GM19324 (cell line): ENCODE measurements at regions not wholly inside any gene's neighbourhood (a gene's known extent, or its start where the extent isn't known, plus 50 kb on each side); places are given as distances from the start of the nearest gene placed in this dataset.

ENCODE experiments used
- ATAC-seq: cut with Tn5 transposase; IDR thresholded peaks from one replicate; pipeline ENCODE4 v1.9.1; 2021; ENCODE audit warnings: mild to moderate bottlenecking, moderate library complexity; ENCODE audit not compliant: unreplicated experiment, low FRiP score

DNA sequence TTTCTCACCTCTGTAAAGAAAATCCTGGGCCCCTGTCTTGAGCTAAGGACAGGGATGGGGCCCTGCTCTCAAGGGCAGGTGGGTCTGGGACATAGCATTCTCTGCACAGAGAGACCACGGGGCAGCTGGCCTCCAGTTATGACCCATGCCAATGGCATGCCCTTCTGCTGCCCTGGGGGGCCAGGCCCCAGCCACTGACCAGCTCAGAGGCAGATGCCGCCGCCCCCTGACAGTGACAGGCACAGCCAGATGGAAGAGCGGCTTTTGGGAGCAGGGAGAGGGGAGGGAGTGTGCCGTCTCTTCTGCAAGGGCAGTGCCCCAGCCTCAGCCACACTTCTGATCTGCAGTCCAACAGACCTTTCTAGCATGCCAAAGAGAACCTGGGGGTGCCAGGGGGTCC lies 114.8 kb upstream of the NAV2 start:
- no peak for ATAC-seq

DNA sequence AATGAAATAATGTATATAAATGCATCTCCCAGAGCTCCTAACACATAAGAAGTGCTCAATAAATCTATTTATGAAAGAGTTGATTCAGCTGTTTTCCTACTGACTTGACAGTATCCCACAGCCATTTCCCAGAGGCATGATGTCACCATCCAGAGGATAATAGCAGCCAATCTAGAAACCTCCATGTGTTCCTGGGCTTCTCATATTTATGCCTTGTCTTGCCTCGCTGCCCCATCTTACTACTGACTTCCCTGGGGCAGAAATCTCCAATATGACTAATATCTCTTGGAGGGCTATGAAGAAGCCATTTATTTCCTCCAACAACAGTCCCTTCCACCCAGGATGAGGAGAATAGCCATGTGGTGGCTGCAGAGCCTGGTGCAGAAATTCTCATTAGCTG lies 115.4 kb upstream of the NAV2 start:
- ATAC-seq, result no peak

DNA sequence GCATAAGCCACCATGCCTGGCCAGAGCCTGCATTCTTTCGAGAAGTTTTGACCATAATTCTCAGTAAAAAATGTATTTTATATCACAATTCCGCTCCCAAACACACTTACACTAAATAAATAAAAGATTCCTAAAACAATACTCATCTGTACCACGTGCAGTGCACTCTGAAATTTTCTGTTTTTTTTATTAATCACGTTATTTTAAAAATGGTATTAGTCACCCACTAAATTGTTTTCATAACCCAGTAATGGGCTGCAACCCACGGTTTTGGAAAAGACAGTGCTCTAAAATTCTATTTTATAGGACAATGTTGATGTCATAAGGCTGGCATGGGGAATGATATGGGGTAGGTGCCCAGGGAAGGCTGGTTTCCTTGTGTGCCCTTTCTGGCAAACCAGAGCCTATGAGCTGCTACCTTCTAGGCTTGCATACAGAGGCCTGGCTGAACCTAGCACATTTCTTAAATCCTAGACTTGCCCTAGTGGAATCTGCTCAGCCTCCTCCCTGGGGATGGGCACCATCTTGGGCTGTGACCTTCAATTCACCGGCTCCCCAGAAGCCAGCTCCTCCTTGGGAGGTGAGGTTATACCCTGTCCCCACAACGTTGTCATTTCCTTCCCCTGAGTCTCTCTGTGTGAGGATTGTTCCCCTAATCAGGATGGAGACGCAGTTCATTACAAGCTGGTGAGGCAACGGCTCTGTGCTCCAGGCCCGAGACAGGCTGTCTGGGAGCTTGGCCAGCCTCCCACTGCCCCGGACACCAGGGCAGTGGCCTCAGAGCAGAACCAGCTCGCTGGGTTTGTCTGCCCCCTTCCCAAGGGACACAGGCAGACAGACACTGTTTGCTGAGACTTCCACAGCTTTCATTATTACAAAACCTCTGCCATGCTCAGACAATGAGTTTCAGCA lies 116.5 kb upstream of the NAV2 start:
- ATAC-seq, result no peak

DNA sequence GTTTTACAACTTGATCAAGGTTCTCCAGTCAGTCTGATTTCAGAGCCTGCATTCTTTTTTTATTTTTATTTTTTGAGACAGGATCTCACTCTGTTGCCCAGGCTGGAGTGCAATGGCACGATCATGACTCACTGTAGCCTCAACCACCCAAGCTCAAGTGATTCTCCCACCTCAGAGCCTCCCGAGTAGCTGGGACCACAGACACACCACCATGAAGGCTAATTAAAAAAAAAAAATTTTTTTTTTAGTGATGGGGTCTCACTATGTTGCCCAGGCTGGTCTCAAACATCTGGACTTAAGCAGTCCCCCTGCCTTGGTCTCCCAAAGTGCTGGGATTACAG lies 117.2 kb upstream of the NAV2 start:
- no peak for ATAC-seq

DNA sequence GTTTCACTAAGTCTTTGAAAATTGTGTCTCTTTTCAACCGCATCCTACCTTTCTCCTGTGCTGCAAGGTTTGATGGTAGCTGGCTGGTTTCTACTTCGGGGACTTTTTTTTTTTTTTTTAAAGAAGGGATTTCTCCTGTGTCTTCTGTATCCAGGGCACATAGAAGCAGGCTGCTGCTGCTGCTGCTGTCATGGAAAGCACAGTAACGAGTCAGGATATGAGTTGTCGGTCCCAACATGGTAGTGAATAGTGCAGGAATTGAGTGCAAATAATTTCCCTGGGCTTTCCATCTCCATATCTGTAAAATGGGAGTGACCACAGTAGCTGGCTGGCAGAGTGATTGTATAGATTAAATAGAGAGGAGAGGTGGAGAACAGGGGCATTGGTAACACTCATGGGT lies 118.3 kb upstream of the NAV2 start:
- no peak for ATAC-seq

- ATAC-seq, result no peak
These were observed 119.8 kb upstream of the NAV2 start for GRCh38 chr11:19592842-19593241.

GRCh38 chr11:19589567-19590260 lies 122.9 kb upstream of the NAV2 start:
- ATAC-seq, result no peak

DNA sequence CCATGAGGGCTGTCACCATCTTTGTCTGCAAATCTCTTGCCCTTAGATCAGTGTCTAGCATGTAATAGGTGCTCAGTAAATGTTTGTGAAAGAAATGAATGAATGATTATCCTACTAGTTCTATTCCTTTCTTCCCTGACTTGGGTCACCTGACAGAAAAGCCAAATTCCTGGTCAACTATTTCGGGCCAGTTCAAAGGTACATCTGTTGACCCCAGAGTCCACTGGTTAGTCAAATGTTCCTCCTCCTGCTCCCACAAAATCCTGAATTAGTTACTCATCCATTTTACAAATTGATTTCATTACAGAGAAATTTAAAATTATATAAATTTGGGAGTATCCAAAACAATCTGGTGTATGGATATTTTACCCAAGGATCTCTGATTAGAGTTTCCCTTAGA lies 124.7 kb upstream of the NAV2 start:
- no peak for ATAC-seq

GRCh38 chr11:19580646-19581045 lies 132.0 kb upstream of the NAV2 start:
- no peak for ATAC-seq

DNA sequence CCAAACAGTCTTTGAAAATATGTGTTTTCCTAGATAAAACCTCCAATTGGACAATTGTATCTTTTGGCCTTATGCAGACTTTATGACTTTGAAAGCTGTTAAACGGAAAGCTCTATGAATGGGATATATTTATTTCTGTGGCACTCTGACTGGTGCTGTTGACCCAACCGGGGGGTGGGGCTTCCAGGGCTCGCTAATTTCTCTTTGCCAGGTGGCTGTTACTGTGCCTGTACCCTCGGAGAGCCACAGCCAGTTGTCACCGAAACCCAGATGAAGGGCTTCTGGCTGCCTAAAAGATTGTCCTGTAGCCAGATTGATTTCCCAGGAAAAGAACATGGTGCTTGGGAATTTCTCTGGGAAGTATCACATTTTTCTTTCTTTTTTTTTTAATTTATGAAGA lies 132.7 kb upstream of the NAV2 start:
- ATAC-seq, result no peak

DNA sequence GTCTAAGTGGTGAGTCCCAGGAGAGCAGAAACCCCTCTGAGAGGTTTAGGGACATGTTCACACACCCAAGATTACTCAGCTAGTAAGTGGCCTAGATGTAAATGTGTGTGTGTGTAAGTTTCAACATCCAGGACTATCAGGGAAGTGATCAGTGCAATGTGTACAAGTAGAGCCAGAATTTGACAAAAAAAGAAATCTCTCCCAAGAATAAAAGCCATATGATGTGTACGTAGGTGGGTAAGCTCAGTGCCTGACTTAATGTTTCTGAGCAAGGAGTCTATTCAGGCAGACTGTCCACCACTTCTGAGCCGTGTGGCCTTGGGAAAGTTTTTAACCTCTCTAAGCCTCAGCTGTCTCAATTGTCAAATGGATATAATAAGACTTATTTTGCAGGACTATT lies 133.8 kb upstream of the NAV2 start:
- ATAC-seq, result no peak

DNA sequence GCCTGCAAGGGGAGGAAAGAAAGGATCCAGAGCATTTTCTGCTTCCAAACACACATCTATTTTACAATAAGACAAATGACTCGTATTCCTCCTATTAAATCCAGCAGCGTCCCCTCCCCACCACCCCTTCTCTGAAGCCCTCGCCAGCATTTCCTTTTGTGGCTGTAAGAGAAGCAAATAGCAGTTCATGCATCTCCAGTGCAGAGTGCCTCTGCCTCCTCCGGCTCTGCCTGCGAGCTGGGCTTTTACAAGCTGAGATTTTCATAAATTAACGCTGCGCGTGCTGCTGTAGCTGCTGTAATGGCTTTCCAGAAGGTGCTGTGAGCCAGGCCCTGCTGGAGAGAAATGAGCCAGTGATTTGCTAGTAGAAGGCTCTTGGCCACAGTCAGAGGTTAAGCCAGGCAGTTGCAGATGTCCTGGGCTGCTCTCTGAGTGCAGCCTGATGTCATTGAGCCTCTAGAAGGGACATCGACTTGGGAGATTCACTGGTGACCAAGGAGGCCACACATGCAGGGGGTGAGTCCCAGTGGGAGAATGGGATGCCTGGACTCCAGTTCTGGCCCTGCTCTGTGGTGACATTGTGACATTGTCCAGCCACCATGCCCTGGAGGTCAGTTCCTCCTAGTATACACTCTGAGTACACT lies 134.5 kb upstream of the NAV2 start:
- ATAC-seq, result no peak

- ATAC-seq, result no peak
These were observed 135.2 kb upstream of the NAV2 start for GRCh38 chr11:19577391-19577975.

DNA sequence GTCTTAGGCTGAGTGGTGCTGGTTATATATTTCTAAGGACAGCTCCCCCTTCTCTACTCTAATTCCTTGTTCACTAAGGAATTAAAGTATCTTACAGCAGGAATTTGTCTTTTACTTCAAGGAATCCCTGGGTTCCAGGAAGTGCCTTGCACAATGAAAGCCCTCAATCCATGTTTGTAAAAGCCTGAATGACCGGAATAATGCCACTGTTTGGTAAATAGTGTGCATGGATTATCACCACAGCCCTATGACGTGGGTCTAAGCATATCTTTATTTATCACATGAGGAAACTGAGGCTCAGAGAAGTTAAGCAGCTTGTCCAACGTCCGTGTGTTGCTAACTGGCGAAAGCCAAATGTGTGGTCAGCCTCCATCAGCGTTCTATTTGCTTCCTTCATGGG lies 135.7 kb upstream of the NAV2 start:
- no peak for ATAC-seq

- ATAC-seq, result no peak
These were observed 136.6 kb upstream of the NAV2 start for GRCh38 chr11:19576054-19576453.

DNA sequence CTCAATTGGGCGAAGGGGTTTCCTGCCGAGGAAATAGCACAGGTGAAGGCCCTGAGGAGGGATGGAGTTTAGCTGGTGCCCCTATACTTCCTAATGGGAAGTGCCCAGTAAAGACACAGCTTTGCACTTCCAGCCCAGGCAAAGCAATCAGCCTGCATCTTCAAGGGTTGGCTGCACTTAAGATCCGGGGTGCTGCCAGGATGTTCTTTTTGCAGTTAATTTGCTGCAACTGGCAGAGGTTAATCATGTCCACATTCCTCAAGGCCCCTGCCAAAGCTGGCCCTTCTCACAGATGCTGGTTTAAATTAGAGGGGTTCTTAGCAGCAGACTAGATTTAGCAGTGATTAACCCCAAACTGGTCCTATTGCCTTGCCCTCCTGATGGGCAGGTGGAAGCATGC lies 137.7 kb upstream of the NAV2 start:
- ATAC-seq, result no peak

DNA sequence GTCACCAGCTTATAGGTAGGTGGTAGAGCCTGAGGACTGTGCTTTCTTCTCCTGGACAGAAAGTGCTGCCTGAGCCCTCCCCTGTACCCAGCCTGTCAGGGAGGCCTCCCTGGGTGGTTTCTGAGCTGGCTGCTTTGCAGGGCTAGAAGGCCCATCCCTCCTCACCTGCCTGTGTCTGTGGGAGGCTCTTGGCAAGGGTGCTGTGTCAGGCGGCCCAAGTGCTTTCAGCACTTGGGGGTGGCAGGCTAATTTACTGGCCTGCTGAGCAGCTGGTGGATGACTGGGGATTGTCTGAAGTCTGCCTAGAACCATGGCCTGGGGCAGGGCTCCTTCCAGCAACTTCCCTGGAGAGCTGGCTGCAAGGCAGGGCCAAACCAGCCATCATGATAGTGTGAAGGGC lies 139.0 kb upstream of the NAV2 start:
- ATAC-seq, result no peak

DNA sequence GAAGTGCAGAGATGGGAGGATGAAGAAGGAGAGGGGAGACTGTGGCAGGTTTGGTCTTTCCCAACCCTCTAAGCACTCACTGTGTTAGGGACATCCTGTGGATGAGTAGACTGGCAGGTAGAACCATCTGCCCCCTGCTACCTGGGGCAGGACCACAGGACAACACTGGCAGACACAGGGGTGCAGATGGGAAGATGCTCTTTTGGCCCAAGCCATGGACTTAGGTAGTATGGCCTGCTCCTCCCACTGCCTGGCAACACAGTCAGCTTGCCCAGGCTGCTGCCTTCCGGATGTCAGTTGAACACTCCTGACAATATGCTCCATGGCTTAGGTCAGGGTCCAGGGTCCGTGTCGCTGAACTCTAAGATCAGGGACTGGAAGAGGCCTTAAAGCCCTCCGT lies 140.7 kb upstream of the NAV2 start:
- no peak for ATAC-seq

- ATAC-seq, result no peak
These were observed 141.7 kb upstream of the NAV2 start for GRCh38 chr11:19570889-19571288.

- no peak for ATAC-seq
These were observed 144.6 kb upstream of the NAV2 start for GRCh38 chr11:19567996-19568395.
